GM19463 (cell line): ENCODE measurements at regions not wholly inside any gene's neighbourhood (a gene's known extent, or its start where the extent isn't known, plus 50 kb on each side); places are given as distances from the start of the nearest gene placed in this dataset.
"Not testable (repeated sequence)": the region's sequence is repeated elsewhere in the genome, so short reads cannot be mapped to it uniquely, and the experiment has no call there.

Experiments
- ATAC-seq: cut with Tn5 transposase; IDR thresholded peaks from one replicate; pipeline ENCODE4 v1.9.1; 2021; ENCODE audit warnings: mild to moderate bottlenecking, moderate library complexity; ENCODE audit not compliant: unreplicated experiment

DNA sequence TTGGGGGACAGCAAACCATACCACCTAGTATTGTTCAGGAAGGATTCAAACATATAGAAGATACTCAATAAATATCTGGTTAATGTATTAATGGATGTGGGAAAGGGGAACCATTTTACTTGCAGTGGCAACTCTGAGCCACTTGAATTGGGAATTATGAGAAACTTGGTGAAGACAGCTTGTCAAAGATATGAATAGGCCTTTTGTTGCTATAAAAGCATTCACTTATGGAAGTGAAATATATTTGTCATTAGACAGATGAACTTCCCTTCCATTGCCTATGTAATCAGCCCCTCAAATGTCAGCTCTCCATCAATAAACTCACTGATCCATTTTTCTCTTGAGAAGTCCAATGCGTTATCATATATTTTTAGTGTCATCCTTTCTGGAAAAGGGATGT is 56.1 kb downstream of the GPR85 start:
- no peak for ATAC-seq

DNA sequence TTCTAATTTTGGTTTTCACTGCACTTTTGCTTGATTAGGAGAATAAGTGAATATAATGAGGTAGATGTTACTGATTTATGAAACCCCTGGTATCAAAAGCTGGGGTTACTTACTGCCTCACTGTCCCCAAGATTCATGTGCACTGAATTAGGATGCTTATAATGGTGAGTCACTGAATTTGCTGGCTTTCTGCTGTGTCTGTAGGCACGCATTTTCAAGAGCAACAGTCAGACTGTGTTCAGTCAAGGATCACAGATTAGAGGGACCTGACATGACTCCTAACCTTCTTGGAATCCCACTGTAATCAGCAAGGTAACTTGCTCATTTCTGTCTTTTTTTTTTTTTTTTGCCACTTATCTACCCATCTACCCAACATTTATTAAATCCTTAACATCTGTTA is 59.7 kb downstream of the GPR85 start:
- no peak for ATAC-seq

DNA sequence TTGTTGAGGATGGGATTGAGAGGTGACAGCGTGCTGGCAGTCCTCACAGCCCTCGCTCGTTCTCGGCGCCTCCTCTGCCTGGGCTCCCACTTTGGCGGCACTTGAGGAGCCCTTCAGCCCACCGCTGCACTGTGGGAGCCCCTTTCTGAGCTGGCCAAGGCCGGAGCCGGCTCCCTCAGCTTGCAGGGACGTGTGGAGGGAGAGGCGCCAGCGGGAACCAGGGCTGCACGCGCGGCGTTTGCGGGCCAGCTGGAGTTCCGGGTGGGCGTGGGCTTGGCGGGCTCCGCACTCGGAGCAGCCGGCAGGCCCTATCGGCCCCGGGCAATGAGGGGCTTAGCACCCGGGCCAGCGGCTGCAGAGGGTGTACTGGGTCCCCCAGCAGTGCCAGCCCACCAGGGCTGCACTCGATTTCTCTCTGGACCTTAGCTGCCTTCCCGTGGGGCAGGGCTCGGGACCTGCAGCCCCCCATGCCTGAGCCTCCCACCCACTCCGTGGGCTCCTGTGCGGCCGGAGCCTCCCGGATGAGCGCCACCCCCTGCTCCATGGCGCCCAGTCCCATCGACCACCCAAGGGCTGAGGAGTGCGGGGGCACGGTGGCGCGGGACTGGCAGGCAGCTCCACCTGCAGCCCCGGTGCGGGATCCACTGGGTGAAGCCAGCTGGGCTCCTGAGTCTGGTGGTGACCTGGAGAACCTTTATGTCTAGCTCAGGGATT is 69.3 kb downstream of the GPR85 start:
- ATAC-seq: not testable (repeated sequence)

DNA sequence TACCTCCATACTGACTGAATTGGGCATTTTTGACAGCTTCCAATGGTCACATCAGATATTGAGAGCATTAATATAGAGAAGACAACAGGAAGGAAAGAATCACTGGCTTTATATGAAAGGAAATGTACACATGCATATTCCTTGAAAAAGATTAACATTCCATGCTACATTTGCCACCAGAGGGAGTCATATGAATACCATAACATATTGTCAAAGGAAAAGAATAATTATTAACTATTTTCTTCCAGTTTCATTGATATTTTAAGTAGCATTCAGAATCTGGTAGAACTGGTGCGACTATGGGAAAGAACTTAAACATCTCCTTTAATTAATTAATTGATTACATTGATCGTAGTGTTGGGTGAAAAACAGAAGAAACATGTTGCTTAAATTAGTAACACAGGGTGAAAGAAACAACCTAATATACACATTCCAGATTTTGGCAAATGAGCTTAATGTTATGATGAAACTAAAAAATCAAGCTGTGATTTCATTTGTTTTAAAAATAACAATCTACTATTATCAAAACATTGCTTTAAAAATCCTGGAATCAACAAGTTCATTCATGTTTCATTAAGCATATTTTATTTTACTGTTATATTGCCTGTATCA is 71.5 kb downstream of the GPR85 start:
- no peak for ATAC-seq

DNA sequence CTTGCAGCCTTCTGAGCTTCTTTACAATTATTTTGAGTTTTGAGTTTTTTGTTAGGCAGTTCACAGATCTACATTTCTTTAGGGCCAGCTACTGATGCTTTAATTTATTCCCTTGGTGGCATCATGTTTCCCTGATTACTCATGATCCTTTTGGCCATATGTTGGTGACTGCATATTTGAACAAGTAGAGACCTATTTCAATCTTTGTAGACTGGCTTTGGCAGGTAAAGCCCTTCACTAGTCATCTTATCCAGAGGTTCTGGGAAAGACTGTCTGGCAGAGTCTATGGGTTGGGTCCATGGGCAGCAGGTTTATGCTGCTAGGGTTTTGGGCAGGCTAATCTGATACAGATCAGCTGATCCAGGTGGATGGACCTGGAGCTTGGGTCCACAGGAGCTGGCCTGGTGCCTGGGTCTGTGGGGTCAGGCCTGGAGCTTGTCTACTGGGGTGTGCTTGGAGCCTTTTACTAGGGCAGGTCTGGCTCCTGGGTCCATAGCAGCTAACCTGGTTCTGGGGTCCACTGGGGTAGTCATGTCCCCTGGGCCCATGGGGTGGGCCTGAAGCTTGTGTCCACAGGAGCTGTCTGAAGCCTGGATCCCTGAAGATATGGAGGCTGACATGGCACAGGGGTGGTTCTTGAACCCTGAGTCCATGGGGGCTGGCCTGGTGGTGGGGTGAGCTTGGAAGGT is 72.7 kb downstream of the GPR85 start:
- ATAC-seq: no peak

DNA sequence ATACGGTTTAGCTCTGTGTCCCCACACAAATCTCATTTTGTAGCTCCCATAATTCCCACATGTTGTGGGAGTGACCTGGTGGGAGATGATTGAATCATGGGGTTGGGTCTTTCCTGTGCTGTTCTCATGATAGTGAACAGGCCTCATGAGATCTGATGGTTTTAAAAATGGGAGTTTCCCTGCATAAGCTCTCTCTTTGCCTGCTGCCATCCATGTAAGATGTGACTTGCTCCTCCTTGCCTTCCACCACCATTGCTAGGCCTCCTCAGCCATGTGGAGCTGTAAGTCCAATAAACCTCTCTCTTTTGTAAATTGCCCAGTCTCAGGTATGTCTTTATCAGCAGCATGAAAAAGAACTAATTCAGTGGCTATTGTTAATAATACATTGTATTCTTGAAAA is 73.8 kb downstream of the GPR85 start:
- ATAC-seq: not testable (repeated sequence)

DNA sequence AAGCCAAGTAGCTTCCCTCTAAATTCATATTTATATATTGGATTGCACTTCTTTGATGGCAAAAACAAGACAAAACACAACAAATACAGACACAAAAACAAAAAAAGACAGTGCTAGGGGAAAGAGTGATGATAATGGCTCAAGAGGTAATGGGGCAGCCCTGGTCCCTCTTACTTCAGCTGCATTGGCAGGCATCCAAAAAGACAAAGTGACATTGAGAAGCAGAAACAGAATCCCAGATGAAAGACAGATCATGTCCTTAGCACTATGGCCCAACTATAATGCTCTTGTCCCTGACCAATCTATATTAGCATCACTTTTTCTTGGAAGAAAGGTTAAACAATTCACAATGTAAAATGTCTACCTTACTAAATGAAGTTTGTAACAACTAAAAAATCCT is 76.2 kb downstream of the GPR85 start:
- ATAC-seq: no peak

DNA sequence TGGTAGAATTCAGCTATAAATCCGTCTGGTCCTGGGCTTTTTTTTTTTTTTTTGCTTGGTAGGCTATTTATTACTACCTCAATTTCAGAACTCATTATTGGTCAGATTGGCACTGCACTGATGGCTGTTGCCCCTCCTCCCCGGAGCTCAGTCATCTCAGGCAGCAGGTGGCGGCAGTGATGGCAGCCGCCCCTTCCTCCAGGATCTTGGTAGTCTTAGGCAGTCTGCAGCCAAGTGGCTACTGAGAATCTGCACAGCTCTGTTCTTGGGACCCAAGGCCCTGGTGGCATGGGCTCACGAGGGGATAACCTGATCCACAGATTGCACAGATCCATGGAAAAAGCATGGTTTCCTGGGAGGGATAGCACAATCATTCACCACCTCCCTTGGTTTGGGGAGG is 77.9 kb downstream of the GPR85 start:
- no peak for ATAC-seq

DNA sequence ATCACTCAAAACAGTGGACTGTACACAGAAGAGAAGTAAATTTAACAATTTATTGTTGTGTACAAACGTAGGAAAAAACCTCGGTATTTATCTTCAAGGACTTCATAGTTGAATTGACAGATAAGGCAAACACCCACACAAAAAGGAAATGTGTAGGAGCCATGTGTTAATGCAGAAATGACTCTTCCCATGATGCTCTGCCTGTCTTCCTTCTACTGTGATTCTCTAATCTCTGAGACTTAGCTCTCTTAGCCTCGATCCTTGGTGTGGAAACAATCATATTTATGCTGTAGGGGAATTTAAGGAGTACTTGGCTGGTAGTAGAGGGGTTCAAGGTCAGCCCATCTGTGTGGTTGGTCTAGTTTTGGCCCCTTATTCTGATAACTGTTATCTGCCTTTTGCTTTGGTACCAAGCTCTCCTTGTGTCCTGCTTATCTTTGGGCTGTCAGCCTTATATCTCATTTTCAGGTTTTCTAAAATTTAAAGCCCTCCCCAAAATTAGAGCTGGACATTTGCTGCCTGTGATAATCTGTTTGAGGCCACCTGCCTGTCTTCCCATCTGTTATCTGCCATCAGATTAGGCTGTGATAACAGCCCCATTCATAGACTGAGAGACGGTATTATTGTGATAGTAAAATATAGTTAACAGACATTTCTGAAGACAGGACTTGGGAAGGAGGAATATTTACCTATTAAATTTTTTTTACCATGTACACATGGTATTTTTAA is 81.7 kb downstream of the GPR85 start:
- ATAC-seq: no peak

DNA sequence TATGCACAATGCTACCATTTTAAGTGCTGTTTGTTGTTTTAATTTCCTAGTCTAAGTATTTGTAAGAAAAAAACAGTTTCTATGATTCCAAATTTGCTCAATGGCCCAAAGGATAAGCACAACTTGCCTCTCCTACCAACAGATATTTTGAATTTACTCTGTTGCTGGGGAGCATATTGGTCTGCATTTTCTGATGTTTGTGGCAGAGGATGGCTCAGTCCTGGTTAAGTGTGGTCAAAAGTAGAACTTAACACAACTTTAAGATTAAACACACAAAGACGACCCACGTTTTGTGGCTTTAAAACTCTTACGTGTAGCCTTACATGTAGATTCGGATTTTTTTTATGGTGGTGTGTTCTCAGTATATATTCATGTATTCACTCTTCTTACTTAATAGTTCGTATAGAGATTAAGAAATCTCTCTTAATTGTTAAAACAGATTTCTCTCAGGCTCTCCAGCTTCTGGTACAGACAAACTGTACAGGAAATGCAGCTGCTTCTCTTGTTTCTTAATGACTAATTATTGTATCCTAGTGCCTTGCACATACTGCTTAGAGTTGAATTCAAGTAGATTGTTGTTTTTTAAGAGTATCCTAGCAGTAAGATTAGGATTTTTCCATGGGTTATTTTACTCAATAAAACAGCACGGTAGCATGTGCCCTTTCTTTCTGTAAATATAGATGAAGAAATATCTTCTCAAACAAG is 86.2 kb downstream of the GPR85 start:
- ATAC-seq: no peak

DNA sequence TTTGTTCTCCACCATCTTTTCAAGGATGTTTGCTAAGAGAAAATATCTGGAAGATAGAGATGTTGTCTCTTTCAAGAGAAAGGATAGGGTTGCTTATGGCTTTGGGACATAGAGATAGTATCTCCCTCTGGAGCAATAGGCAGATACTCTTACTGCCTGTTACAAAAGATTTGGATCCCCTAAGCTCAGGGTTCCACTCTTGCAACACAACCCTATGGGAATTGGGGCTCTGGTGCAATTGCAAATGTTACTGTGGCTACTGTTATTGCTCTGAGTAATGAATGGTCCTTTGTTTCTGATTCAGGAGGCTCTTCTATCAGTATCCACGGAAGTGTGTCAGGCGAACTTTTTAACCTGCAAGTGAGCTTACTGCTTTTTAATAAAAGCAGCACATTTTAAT is 88.8 kb downstream of the GPR85 start:
- no peak for ATAC-seq

DNA sequence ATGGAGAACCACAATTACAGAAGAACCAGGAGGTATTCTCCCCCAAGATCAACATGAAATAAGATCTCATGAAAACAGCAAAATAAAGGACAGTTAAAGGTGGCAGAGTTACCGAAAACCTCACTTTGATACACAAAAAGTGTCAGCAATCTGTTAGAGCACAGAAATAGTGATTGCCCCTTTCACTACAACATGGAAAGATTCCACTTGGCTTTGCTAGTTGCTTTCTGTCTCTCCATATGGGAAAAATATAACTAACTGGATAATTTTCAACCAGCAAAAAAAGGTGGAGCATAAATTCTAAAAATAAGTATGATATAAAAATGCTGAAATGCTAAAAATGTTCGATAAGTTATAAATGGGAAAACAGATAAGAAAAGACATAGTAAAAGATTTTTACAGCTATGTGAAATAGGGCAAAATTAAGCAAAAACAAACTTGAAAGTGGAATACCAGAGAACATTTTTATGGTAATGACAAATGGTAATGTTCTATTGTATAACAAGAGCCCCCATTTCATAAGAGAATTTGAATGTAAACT is 90.2 kb downstream of the GPR85 start:
- ATAC-seq: no peak

DNA sequence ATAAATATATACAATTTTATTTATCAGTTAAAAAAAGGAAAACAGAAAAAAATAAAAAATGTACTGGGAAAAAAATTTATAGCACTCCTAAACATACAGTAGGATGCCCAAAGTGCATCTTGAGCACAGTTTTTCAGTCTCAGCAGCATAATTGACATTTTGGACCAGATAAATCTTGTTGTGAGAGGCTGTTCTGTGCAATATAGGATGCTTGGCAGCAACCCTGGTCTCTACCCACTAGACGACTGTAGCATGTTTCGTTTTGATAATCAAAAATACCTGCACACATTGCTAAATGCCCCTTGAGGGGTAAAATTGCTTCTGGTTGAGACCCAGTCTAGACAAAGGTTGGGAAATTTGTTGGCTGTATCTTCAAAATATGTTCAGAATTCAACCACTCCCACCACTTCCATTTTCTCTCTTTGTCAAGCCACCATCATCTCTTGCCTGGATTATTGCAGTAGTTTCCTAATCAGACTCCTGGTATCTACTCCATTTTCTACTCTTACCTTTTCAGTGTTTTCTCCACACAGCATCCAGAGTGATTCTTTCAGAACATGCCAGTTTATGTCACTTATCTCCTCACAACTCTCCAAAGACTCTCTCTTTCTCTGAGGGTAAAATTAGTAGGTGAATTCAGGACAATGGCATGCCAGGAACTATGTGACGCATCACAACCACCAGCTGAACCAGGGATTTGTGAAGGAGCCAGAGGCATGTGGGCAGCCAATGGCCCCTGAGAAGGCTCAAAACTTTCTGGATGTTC is 91.4 kb downstream of the GPR85 start:
- ATAC-seq: no peak

DNA sequence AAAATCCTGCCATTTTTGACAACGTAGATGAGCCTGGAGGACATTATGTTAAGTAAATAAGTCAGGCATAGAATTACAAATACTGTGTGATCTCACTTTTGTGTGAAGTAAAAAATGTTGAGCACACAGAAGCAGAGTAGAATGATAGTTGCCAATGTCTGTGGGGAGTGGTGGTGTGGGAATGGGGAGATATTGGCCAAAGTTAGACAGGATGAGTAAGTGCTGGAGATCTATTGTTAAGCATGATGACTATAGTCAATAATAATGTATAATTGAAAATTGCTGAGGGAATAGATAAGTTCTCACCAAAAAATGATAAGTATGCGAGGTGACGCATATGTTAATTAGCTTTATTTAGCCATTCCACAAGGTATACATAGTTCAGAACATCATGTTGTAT is 92.0 kb downstream of the GPR85 start:
- ATAC-seq: no peak

DNA sequence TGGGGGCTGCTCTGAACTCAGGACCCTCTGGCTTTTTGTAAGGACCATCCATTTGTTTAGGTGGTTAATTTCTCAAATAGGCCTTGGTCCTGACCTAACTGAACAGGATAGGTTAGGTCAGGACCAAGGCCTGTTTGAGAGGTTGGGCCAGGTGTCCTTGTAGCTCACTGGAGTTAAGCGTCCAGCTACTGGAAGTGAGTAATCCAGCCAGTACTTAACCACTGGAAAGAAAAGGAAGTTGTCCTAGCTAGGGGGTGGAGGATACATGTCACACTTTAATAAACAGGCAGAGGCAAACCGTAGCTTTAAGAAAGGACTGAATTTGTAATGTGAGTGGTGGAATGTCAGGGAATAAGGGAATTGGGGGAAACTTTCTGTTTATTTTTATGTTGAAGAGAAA is 96.0 kb downstream of the GPR85 start:
- no peak for ATAC-seq

DNA sequence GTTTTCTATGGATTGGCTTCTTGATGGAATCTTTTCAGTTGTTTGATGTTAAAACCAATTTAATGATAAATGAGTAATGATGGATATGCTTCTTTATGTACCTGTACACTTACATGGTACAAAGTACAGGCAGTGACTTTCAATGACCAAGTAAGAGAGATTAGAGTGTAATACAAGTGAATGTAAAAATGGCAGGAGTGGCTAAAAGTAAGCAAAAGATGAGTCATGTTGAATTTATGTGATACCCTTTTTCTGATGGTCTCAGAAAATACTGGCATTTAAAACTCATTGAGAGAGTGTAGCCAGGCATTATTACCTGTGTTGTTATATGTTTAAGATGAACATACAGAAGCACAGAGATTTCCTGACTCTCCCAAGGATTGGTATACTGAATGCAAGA is 97.1 kb downstream of the GPR85 start:
- ATAC-seq: no peak

DNA sequence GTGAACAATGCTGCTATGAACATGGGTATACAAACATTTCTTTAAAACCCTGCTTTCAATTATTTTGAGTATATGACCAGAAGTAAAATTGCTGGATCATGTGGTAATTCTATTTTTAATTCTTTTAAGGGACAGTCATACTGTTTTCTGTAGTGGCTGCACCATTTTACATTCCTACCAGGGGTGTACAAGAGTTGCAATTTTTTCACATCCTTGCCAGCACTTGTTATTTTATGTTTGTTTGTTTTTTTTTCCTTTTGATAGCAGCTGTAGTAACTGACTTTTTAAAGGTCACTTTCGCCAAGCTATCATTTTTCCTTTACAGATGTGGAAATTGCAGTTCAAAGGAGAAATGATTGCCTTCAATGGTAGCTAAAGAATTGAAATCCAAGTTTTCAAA is 99.5 kb downstream of the GPR85 start:
- no peak for ATAC-seq

DNA sequence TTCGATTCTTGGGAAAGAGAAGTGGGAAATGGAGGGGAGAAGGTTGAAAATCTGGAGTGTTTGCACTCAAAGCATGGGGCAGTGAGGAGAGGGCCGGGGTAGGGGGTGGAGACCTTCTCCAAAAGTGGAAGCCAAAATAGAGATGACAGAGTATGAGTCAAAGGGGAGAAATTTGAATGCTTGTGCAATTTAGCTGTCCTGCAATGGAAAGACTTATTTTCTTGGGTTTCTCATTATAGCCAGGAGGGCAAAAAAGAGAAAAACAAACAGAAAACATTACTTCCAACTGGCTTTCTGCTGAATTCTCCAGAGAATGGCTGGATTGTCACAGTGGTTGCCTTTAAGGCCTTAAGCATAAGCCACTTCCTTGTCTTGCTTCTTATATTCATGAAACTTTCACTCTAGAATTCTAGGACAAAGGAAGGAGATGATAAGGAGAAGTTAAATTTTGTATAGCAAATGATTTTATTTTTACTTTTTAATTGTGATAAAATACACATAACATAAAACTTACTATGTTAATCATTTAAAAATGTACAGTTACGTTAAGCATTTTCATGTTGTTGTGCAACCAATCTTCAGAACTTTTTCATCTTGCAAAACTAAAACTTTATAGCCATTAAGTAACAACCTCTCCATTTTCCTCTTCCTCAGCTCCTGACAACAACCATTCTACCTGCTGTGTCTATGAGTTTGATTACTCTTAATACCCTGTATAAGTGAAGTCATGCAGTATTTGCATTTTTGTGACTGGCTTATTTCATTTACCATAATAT is 100.2 kb downstream of the GPR85 start:
- no peak for ATAC-seq

DNA sequence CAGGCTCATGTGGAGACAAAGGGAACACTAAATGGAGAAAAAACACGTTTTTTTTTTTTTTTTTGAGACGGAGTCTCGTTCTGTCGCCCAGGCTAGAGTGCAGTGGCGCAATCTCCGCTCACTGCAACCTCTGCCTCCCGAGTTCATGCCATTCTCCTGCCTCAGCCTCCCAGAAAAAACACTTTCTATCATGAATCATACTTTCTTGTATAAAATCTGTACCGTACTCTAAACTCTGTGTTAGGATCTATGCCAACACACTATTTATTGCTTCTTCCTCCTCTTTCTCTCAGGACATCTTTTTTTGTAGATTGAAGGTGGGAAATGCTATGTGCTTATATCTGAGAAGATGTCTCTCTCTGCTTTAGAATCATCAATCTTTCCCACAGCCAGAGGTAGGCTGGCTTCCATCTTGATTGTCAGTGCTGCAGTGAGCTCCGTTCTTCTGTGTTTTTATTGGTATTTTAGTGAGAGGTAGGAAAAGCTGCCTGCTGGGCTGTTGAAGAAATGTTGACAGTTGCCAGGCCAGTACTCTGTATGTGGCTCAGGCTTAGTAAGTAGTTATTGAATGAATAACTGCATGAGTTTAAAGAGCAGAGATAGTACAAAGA is 101.1 kb downstream of the GPR85 start:
- ATAC-seq: no peak
